GM18858 (cell line): ENCODE measurements at regions not wholly inside any gene's neighbourhood (a gene's known extent, or its start where the extent isn't known, plus 50 kb on each side); places are given as distances from the start of the nearest gene placed in this dataset.
A peak's percentile ranks its signal among the peaks of the same experiment; 100 is the strongest.

Experiments used
- ATAC-seq: cut with Tn5 transposase; IDR thresholded peaks from one replicate; pipeline ENCODE4 v1.9.1; 2021; ENCODE audit not compliant: unreplicated experiment

DNA sequence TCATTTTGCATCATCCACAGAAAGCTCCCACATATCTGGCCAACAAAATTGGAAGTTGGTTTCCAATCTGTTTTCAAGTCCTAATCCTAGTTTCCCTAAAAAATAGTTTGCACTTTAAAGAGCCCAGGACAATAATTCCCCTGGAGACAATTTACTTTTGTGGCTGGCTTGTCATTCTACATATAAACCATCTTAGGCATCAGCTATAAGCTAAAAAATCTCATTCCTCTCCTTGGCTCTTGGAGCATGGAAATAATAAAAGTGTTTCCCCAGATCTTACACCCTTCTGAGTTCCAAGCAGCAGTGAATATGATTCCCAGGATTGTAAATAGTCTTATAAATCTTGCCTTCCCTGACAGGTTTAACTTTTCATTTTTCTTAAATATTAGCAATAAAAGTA lies 89.1 kb upstream of the NUDT4 start:
- ATAC-seq, result no peak

DNA sequence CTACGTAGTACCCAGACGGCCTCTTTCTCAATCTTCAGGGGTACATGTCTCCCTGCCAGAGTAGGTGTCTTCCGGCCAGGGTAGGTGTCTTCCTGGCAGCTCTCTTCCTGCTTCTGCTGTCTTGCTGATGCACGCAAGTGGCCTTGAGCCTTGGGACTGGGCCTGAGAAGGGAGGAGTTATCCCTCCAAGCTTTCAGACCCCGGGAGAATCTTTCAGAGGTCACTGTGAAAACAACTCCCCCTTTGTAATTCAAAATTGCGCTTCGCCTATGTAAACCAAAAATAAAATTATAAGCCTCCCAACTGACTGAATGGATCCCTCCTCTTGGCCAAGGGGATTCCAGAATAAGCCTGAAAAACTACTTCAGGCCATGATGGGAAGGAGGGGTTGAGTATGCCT lies 87.3 kb upstream of the NUDT4 start:
- no peak for ATAC-seq

DNA sequence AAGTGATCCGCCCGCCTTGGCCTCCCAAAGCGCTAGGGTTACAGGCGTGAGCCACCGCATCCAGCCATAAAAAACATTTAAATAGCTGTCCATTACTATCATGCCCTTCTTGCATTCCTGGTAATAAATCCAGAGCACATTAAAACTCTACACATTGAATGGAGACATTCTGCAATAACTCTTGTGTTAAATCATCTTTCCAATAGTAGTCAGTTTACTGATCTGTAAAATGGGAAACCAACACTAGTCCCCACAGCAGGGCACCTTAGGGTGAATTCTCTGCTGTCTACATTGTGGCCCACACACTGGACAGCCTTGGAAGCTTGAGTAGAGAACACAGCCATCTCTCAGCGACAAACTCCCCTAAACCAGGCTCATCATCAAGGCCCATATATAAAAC lies 85.5 kb upstream of the NUDT4 start:
- ATAC-seq, result no peak

DNA sequence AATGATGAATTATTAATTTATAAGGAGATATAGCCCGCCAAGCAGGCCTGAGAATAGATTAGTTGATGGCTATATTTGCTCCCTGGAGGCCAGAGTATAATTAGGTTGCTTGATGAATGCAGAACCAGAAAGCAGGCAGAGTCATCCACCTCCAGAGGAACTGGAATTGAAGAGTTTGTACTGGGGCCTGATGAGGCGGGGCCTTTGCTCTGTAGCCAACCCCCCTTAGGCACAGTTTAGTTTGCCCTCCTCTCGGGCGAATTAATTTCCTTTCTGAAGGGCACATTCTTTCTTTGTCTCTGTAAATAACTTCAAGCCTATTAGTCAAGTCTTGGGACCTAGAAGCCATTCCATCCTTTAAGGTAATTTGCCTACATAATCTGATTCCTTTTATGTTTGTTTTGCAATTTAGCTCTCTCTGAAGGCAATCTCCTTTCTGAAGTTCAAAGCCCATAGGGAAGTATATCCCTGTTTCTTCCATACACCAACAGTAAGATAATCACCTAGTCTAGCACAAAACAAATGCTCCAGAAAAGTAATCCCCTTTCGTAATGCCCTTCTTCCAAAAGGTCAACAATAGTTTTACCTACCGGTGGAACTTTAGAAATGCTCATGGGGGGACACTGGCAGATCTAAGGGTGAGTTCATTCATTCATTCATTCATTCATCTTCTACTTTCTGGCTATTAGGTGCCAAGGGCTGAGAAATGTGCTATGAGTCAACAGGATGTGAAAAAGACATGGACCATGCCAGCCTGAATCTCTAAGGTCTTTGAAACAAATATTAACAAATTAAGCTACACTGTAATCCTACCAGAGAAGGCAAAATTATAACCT lies 84.8 kb upstream of the NUDT4 start:
- ATAC-seq, result no peak

DNA sequence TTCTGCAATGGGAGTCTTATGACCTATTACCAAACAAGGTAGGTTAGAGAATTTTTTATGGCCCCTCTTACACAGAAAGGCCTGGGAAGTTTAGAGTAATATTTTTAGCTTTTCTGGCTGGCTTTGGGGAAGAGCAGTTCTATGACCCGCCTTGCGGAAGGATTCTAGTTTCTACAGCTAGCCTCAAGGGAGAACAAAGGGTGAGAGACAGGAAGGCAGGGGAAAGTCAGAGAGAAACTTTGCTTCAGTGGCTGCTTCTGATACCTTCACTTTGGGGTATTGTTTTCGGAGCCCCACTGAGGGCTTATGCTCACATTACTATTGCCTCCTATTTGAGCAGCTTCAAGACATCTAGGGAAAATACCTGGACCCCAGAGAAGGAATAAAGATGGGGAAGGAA lies 80.7 kb upstream of the NUDT4 start:
- peak; percentile 91 for ATAC-seq

DNA sequence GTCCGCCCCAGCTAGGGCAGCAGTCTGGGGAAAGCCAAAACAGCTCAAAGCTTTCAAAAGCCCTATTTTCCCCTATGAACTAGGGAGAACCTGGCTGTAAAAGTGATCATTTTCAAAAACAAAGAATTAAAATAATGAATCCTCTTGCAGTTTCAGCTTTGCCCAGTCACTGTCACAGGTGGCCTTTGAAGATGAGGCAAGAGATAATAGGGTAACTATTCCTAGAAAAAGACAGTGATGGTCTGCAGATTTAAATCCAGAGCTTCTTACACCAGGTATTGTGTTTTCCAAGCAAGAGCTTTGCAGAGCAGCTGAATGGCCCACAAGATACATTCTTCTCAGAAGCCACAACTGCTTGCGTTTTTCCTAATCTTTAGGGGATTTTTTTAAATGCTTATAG lies 80.2 kb upstream of the NUDT4 start:
- no peak for ATAC-seq

DNA sequence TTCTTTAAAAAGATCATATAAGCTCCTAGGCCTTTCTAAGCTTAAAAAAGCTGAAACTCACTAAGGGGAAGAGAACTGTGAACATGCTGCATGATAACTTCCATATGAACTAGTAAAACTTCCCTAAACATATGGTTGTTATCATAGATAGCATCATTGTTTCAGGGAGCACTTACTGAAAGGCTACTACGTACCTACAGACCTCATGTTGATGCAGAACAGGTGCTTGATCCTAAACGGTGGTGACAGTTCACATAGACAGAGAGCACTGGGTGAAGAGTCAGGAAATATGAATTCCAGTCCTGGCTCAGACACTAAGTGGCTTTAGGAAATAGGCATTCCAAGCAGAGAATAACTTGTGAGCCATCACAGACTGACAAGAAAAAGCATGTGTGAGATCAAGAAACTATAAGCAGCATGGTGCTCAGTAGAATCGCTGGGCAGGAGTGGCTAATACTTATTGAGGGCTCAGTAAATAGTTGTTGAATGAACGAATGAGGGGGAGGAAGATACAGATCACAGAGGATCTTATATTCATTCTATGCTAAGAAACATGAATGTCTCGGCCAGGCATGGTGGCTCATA lies 78.4 kb upstream of the NUDT4 start:
- no peak for ATAC-seq

DNA sequence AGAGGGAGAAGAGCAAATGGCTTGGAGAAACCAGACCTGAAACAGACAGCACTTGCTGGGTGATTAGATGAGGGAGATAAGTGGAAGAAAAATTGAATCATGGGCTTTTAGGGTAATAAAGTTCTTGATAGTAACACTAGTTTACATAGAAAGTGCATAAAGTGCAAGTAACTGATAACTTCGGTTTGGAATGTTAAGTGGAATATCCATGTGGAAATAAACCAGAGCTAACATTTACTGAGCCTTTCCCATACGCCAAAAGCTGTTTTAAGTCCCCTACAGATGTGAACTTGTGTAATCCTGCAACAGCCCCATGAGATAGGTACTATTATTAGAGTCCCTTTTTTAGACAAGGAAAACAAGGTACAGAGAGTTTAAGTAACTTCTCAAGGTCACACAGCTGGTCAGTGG lies 77.1 kb upstream of the NUDT4 start:
- no peak for ATAC-seq

DNA sequence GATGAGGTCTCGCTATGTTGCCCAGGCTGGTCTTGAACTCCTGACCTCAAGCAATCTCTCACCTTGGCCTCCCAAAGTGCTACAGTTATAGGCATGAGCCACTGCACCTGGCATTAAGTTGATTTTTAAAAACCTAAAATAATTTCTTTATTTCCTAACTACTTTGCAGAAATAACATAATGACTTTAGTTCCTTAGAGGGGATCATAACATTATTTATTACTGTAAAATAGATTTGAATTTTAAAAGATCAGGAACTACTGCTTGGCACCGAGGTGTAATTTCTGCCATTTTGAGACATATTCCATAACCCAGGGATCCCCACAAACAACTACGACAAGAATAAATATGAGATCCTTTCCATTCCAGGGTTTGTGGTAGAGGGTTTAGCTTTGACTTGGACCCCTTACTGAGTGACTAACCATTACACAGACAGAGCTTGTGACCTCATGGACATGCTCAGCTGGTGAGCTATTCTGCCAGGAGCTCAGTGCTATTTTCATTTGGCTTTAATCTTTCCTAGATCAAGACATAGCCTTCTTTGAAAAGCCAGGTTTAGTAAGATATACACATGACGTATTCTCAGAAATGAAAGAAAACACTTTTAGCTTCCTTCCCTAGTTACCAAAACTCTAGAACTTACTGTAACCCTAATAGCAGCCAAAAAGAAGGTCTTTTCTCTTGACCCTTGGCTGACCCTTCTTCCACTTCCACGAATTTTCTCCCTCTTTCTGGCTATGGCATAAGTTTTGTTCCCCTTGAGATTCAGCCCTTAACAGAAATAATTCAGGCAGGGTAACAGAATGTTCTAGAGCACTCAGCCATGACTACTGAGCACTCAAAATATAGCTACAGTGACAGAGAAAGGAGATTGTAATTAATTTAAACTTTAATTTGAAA lies 75.1 kb upstream of the NUDT4 start:
- no peak for ATAC-seq

DNA sequence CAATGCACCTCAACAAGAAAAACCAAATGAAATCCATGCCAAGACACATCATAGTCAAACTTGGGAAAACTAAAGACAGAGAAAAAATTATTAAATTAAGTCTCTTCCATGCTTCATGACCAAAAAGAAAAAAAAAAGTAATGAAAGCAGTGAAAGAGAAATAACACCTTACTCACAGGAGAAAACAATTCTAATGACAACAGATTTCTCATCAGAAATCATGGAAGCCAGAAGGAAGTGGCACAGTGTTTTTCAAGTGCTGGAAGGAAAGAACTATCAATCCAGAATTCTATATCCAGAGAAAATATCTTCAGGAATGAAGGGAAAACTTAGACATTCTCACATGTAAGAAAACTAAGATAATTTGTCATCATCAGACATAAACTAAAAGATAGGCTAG lies 71.1 kb upstream of the NUDT4 start:
- ATAC-seq, result no peak

DNA sequence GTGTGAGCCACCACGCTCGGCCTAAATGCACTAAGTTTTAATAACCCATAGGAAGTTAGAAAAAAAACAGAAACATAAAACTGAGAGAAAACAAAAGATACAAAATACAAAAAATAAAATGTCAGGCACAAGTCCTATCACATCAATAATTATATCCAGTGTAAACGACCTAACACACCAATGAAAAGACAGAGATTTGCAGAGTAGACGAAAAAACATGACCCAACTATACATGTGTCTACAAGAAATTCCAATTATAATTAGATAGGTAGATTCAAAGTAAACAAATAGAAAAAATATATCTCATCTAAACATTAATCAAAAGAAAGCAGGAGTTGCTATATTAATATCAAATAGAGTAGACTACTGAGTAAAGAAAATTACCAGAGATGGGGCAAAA lies 69.4 kb upstream of the NUDT4 start:
- no peak for ATAC-seq

DNA sequence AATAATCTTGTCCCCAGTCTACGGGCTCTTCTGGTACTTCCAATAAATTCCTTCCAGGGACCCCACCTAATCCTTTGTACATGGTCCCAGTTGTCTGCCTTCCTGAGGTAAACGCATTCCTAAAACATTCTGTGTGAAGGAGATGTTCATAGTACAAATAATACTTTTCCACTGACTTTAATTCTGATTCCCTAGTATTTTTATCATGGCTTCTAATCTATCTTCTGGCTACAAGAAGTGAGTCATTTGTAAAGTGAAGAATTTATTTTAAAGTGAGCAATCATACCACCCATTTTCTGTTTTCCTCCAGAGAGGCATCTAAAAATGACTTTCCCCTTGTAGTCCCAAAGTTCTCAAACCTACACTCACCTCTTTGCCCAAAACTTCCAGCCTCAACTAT lies 65.9 kb upstream of the NUDT4 start:
- ATAC-seq, result no peak

DNA sequence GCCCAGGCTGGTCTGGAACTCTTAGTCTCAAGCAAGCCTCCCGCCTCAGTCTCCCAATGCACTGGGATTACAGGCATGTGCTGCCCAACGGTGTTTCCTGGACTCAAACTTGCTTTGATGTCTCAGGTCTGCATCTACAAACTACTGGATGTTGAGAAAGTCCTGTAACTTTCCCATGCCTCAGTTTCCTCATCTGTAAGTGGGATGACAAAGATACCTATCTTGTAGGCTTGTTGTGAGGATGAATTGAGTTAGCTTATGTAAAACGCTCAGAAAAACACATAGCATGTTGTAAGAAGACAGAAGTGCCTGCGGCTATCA lies 63.6 kb upstream of the NUDT4 start:
- no peak for ATAC-seq

DNA sequence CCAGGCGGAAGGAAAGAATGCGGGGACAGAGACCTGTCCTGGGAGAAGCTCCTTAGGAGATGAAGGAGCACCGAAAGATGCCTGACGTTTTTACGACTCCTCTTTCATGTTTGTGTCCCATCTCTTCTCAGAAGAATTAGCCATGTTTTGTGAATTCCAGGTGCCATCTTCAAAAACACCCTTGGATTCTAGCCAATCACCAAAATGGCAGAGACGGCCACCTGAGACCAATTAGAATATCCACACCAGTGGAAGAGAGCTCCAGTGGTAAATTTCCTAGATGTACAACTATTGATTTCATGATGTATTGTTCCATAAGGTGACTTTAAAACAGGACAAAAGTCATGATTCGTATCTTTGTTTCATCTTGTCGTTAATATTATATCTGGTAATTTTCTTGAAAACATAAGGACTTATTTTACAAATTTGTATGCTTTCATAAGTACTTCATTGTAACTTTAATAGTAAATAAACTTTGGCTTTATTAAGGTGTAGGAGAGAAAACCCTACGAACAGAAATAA lies 62.3 kb upstream of the NUDT4 start:
- ATAC-seq, result no peak

DNA sequence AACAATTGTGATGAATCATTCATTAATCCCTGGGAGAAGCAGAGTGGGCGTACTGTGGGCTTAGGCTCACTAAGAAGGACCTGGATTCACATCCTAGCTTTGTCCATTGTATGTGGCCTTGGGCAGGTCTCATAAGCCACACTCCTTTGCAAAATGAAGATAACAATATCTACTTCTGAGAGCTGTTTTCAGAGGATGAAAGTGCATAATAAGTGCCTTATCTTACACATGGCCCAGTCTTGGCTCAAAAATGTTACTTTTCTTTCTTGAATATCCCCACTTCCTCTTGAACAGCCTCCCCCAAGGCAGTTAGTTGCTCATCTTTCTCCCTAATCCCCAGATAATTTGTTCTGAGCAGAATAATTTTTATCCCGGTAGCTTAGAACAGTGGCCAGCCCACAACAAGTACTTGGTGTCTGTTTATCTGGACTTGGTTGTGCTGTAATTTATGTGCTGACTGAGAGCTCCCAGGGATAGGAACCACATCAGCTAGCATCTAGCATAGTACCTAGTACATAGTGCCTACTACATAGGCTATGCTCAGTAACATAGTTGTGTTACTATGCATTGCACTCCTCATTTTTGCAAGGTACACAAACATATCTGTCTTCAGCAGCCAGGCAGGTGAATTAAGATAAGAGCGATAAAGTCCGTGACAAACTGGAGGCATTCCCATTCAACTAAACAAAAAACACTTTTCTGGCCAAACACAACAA lies 61.7 kb upstream of the NUDT4 start:
- no peak for ATAC-seq

DNA sequence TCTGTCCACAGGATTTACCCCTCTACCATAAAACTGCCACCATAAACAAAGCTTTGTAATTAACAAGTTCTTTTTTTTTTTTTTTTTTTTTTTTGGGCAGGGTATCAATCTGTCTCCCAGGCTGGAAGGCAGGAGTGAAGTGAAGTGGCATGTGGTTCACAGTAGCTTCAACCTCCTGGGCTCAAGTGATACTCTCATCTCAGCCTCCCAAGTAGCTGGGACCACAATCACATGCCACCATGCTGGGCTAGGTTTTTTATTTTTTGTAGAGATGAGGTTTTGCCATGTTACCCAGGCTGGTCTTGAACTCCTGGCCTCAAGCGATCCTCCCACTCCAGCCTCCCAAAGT lies 61.1 kb upstream of the NUDT4 start:
- no peak for ATAC-seq

DNA sequence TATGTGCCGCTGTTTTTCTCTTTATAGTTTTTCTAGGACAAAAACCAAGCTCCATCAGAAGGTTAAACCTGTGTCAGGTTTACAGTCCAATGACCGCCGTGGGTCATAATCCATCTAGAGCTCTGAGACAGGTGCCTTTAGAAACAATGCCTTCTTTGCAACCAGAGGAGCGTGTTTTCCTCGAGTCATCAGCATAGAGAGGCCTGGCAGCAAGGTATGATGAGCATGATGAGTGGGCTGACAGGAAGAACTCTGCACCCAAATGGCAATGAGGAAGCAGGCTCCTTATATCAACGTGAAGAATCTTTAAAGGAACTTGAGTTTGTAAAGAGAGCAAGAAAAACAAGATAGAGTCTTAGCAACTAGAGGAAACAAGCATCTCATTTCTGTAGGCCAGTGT lies 60.5 kb upstream of the NUDT4 start:
- ATAC-seq, result no peak

DNA sequence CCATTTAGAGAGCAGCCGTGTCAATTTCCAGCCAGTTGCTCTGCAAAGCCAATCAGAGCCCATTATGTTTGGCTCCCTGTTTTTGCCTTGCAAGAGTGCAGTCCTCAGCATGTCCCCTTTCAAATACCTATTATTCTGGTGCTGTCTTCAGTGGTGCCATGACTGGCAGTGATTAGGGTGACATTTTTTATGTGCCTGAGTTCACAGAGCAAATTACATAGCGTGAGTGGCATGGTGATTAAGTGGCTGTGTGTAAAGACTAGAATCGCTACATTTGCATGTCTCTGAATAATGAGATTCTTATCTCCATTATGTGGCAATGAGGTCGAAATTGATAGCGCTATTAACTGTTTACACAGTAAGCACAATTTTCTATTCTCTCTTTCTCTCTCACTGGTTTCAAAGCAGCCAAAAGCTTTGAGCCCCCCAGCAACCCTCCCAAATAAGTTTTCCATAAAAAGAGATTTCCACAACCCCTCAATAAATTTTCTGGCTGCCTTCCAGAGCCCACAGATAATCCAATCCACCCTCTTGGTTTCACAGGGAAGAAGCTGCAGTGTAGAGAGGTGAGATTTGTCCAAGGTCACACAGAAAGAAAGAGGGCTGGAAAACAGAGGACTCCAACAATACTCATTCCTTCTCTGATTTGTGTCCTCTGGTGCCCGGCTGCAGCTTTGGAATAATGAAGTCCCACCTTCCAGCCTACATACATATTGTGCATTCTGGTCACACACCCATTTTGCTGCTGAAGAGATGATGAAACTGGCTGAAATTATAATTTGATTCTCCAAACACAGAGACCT lies 58.8 kb upstream of the NUDT4 start:
- ATAC-seq, result no peak

DNA sequence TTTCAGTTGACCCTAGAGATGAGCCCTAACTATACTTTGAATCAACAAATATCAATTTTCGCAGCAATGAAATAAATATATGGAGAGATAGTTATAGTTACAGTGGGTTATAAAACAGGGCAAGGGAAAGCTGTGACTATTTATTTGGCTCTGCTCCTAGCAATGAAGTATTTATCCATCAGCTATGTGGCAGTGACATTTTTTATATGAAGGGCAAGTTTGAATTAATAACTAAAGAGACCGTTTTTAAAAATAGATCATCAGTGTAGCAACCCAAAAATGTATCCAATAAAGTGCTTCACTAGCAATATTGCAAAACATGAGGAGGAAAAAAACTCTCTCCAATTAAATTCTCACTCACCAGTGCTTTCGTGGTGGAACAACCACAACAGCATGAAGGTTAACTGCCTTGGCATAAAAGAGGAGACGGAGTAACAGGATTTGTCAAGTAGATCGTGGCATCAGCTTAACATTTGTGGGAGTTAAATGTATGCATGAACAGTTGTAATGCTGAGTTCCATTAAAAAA lies 58.1 kb upstream of the NUDT4 start:
- ATAC-seq, result no peak

DNA sequence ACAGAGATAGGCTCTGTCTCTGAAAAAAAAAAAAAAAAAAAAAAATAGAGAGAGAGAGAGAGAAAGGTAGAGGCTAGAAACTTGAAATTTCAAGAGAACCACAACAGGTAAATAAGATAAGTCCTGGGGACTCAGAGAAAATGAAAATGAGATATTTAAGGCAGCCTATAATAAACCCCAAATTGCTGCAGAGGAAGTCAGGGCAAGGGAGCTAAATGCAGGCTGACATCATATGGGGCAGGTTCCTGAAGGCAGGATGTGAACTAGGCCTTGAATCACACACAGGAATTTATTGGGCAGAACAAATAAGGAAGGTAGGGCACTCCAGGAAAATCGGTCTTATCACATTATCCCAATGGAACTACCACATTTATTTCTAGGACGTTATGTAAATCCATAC lies 54.9 kb upstream of the NUDT4 start:
- no peak for ATAC-seq
